Hematopoietic multipotent progenitor cell treated with erythropoietin and hydrocortisone succinate and interleukin-3 and kit ligand, for 17 days (in vitro differentiated cells): ENCODE measurements at regions not wholly inside any gene's neighbourhood (a gene's known extent, or its start where the extent isn't known, plus 50 kb on each side); places are given as distances from the start of the nearest gene placed in this dataset.

ENCODE experiments used
- DNase-seq: peaks from one replicate; pipeline ENCODE4 v3.0.0-alpha.2; 2015; ENCODE audit warnings: low spot score

DNA sequence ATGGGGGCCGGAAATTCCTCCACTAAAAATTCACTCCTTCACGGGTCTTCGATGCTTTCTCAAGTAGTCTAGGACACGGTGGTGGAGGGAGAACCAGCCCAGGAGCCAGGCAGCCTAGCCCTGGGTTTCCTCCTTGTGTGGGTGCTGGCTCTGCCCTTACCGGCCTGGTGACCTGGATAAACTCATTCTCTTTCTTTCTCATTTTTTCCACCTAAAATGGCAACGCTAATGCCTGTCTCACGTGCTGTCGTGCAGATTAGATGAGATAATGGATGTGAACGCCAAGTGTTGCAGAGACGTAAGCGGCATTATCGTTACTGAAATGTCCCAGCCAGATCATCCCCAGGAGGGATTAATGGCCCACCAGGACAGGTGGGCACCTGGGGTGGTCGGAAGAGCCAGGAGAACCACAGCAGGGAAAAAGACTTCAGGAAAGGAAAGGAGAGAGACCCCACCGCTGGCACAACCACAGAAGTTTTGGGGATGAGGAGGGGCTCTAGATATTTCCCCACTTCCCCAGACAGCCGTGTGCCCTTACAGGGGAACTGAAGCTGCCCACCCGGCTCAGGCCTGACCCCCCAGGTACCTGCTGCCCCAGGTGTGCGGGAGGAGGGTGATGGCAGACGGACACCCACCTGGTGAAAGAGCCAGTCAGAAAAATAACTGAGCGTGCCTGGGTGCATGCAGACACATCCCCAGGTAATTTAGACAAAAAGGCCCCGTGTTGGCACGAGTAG is 100.8 kb upstream of the ASAP2 start:
- no peak for DNase-seq

DNA sequence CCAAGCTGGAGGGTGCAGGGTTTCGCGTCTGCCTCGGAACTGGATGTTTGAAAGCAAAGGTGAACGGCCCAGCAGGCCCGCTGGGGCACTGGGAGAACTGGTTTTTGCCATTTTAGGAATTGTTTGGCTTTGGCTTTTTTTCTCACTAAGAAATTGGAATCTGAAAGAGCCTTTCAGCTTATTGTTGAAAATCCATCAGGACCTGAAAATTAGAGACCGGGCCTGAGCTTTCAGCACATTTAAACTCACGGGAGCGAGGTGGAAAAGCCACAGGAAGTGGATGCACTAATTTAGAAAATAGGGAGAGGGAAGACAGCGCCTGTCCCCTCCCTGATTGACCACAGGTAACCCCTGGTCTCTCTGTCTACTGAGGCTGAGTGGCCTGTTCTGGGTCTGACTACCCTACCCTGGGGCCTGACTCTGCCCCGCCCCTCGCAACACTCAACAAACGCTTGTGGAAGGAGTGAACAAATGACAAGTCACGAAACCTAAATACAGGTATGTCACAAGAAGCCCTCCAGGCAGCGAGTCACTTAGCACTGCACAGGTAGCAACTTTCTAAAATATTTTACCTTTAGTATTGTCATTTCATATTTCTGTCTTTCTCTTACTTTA is 100.3 kb upstream of the MBOAT2 start:
- no peak for DNase-seq

DNA sequence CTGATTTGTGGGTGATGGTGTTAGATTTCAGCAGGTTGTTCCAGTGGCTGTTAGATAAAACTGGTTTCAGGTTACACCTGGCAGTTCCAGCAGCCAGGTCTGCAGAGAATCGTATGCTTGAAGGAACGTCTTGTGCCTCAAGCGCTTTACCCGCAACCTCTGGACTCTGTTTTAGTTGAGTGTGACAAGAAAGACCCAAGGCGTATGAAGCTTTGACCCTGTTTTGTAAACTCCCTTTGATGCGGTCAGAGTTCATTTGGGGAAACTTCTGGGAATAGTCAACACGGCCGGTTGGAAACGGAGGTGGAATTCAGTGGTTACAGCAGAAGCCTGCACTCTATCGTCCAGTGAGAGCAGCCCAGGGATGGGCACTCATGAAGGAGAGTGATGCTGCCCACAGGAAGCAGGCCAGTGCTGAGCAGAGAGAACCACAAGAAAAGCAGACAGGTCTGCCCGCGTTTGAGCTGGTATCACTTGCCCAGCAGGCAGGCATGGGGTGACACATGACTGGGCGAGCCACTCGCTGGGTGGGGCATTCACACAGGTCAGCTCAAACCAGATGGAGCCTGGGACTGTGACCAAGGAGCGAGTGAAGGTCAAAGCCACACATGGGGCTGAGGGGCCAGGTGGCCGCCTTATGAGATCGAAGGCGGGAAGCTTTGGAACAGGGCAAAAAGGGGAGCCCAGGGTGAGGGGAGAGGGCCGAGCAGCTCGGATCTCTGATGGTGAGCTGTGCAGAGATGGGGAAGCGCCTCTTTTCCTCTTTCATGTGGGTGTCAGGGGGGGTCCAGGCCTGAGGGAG is 99.6 kb upstream of the MBOAT2 start:
- peak; percentile 10 for DNase-seq

DNA sequence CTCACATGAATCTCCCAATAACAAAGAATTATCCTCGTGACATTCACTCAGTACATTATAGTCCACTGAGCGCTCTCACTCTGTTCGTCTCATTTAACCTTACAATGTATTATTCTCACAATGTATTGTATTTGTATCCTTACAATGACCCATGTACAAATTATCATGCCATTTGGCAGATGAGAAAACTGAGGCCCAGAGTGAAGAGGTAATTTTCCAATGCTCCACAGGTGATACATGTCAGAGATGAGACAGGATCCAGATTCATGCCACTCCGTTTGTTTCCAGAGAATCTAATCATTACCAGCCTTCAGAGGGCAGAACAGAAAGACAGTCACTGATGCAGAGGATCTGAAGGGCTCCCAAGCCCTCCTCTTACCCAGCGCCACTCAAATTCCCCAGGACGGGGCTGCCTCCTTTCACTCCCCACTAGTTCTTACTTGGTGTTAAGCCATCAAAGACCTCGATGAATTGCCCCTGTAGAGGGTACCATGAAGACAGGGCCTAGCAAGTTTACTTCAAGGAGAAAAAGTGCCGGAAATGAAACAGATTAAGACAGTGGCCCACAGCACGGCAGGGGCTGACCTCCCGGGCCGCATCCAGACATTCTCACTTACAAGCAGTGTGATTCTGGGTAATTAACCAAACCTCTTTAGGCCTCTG is 98.4 kb upstream of the MBOAT2 start:
- DNase-seq: no peak

DNA sequence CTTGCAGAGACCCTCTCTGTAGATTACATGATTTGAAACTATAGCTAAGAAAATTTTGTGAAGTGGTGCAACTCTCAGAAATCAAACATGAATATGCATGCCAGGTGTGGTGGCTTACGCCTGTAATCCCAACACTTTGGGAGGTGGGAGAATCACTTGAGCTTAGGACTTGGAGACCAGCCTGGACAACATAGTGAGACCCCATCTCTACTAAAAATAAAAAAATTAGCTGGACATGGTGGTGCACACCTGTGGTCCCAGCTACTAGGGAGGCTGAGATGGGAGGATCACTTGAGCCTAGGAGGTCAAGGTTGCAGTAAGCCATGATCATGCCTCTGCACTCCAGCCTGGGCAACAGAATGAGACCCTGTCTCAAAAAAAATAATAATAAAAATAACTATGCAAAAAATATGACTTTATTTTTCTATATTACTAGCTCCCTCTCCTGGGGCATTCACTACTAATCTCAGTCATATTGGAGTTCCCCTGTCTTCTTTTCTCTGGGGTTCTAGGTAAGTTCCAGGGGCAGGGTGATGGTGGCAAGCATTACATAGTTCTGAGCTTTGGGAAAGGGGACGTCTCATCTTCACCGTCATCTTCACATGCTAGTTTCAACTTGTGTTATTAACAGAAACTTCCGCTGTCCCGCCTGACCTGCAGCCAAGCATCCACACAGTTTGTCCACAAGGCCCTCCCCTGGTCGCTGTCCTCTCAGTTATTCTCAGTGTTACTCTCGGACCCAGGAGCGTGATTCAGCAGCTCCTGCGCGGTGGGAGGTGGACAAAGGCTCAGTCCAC is 96.8 kb upstream of the MBOAT2 start:
- DNase-seq: no peak

DNA sequence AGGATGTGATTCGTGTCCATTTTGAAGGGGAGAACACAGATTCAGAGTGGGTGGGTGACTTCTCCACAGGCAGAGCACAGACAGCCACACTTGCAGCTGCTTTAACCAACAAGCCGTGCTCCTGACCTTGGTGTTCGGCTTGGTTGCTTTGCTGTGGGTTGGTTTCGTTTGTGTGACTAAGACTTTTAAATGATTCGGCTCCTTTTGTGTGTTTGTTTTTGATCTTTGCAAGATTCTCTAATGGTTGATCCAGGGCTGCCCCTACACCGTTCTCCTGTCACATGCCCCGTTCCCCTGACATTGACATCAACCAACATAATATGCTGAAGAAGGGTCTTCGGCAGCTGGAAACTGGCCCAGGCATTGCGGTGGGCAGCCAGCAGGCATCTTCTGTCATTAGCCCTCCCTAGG is 95.9 kb upstream of the MBOAT2 start:
- no peak for DNase-seq

DNA sequence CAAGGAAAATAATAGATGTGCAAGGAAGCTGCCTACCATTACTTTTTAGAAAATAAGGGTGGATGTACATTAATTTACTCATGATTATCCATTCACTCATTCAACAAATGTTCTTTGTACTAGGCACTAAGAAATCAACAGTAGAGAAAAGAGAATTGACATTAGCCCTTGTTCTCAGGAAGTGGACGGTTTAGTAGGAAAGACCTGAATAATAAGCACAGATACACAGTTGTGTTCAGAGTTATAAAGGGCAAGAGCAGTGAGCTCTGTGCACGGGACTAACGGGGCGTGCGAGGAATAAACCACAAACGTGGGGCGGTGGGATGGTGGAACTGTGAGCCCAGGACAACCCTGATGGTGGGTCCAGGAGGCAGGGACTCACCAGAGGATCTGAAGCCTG is 94.4 kb upstream of the MBOAT2 start:
- DNase-seq: no peak

DNA sequence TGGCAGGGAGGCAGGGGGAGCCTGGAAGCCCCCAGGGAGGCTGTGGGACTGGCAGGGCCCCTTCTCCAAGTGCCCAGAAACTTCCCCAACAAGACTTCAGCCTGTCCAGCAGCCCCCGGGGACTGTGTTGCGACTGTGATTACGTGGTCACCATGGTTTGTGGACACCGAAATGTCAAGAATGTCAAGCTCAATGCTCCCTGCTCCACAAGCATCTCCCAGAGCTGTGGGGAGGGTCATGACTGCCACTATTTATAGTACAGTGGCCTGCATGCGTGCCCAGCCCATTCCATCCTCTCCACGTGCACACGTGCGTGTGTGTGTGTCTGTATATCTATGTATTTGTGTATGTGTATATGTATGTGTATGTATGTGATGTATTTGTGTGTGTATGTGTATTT is 93.8 kb upstream of the MBOAT2 start:
- no peak for DNase-seq

DNA sequence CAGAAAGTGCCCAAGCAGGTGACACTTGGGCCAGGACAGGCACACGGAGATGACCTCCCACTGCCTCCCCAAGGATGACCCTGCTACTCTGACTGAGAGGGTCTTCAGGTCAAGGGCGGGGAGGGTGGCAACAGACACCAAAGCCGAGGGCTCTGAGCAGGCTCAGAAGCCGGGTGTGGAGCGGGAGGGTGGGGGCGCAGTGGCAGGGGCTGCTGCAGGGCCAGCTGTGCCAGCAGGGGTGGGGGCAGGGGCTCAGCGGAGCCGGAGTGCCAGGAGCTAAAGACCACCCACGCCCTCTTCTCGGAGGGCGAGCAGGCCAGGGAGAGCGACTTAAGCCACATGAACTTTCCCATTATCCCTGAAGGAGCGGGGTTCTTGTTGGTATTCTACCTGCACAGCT is 93.3 kb upstream of the MBOAT2 start:
- DNase-seq: no peak

DNA sequence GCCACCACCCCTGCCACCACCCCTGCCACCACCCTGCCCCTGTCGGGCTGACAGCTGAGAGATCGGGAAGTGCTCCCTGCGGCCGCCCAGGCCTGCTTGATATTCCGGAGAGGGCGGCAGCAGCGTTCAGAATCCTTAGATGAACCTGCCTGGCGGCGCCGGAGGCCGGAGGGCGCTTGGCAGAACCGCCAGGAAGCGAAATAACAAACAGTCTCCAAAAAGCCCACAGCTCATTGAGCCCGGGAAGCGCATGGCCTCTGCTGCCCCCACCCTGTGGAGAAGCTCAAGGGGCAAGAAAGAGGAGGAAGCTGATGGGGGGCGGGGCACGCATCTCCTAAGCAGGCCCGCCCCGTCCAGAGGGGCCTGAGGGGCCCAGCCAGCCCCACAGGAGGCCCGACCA is 92.2 kb upstream of the MBOAT2 start:
- no peak for DNase-seq

DNA sequence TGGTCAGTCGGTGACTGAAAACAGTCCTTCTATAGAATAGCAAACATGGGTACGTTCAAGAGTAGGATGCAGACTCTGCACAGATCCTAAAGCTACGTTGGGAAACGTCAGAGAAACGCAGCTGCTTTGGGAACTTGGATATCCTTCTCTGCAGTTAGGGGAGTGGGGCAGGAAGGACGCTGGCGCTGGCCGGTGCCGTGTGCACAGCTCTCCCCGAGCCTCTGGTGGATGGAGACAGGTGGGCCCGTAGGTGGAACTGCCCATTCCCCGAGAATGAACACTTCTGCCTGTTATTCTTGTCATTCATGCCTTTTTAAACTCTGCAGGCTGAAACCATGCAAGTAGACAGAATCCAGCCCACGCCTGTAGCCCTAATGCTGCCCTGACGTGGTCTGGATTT is 91.7 kb upstream of the MBOAT2 start:
- DNase-seq: no peak

DNA sequence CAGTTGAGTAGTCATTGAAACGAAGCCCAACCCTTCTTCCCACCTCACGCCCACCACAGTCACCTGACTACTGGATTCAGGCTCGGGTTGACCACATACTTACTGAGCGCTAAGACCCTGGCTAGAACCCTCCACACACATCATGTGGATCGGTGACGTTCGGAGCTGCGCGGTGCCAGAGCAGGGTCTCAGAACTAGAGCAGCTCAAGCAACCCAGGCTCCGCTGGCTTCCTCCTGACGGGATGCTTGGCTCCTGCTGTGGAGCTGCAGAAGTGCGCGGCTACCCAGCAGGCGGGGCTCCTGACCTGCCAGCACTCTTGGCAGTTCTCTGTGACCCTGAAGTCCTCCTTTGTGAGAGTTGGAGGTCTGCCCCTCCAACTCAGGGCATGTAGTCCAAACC is 90.6 kb upstream of the MBOAT2 start:
- no peak for DNase-seq

DNA sequence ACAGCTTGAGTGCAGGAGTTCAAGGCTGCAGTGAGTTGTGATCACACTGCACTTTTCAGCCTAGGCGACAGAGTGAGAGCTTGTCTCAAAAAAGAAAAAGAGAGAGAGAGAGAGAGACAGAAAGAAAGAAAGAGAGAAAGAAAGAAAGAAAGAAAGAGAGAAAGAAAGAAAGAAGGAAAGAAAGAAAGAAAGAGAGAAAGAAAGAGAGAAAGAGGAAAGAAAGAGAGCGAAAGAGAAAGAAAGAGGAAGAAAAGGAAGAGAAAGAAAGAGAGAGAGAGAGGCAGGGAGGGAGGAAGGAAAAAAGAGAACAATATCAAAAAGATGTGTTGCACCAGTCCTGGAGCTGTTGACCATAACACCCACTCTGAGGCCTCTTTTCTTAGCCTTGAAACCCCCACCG is 89.8 kb upstream of the MBOAT2 start:
- DNase-seq: no peak

DNA sequence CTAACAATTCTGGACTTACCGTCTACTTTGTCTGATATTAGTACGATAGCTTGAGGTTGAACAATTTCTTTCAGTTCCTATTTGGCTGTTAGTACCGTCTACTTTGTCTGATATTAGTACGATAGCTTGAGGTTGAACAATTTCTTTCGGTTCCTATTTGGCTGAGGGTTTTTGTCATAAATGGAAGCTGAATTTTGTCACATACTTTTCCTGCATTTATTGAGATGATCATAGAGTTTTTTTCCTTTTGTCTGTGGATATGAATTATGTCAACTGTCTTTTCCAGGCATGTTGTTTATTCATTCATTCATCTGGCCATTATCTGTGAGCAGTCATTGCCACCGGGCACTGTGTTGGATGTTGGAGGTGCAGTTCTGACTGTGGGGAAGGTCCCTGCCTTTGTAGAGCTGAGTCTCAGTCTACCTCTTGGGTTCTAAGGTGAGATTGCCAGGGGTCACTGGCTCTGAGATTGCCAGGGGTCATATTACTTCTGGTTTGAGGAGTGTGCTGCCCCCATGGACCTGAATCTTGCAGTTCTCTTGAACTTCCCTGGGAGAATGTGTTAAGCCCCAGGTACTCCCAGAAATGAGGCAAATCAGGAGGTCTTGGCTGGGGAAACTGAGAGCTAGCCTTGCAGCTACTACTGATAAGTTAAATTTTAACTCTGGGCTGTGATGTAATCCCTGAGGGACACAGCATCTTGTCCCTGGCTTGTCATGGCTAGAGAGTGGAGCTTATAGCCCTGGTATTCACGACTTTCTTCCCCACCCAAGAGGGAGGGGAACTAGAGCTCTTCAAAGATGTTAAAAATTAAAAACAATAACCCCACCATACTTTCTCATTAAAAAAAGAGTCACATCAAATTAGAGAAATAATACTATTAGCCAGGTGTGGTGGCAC is 89.1 kb upstream of the MBOAT2 start:
- no peak for DNase-seq

DNA sequence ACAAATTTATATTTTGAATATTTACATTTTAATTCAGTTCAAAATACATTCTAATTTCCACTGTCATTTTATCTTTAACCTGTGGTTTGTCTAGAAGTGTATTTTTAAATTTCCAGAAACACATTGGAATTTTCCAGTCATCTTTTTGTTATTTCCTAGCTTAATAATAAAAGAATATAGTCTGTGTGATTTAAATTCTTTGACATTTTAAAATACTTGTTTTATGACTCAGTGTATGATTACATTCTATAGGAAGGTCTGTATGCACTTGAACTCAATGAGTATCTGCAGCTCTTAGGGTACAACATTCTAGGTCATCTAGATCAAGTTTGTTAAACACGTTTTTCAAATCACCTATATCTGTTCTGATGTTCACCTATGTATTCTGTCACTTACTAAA is 88.3 kb upstream of the MBOAT2 start:
- DNase-seq: no peak

DNA sequence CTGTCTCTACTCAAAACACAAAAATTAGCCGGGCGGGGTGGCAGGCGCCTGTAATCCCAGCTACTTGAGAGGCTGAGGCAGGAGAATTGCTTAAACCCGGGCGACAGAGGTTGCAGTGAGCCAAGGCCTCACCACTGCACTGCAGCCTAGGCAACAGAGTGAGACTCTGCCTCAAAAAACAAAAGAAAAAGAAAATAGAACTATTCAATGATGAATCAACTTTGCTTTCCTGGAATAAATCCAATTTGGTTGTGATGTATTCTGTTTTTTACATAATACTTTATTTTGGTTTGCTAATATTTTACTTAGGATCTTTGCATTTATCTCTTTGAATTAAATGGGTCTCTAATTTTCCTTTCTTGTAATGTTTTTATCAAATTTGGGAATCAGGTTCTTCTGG is 86.3 kb upstream of the MBOAT2 start:
- no peak for DNase-seq

DNA sequence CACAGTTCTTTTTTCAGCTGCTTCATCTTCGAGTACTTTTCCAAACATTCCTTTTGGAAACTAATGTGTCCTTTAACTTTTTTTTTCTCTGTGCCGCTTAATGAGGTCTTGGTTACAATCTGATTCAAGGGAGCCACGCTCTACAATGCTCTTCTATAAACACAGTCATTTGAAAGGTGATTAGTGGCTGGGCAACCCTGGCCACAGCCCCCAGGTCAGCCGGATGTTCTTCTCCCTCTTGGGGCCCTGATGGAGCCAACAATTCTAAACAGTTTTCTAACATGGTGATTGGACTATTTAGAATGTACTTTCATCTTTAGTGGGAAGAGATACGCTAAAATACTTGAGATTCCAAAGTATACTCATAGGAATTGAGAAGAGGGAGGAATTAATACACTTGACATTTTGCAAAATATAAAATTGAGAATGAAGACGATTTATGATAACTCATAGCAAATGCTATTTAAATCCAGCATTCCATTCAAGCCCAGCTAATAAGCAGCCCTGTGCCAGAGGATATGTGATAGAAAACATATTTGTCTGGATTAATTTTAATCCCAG is 83.7 kb upstream of the MBOAT2 start:
- no peak for DNase-seq

DNA sequence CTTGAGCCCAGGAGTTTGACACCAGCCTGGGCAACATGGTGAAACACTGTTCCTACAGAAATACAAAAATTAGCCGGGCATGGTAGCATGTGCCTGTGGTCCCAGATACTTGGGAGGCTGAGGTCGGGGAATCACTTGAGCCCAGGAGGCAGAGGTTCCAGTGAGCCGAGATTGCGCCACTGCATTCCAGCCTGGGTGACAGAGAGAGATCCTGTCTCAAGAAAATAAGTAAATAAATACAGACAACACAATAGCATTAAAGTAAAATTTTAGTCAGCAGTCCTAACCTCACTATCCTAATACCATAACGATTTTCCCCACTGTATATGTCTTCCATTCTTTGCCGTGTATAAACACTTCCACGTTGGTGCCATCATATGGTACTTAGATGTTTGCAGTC is 83.0 kb upstream of the MBOAT2 start:
- DNase-seq: no peak

DNA sequence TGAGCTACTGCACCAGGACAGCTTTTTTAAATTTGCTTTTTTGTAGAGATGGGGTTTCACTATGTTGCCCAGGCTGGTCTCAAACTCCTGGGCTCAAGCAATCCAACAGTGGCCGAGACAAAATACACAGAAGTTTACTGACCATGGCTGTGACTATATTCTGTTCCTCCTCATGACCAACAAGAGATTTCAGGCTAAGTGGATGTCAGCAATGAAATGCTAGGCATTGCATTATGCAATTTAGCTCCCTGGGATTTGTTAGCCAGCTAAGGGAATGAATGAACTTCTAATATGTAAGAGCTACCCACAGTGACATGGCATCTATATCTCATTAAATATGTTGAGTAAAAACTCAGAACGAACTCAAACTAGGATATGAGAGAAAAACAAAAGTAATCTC is 81.9 kb upstream of the MBOAT2 start:
- DNase-seq: no peak

DNA sequence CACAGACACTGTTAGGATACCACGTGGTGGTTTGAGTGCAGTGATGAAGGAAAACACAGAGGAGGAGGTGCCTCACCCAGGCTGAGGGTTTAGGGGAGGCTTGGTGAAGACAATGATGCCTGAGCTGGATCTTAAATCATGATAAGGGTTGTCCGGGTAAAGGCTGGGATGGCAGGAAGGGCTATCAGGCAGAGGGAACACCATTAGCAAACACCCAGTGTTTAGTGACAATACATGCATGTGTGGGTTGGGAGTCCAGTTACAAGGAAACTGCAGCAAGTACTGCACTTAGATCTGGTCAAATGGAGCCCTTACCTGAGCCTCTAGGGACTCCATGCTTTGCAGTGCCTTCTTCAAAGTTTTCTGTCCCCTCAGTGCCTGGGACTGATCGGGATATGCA is 79.8 kb upstream of the MBOAT2 start:
- no peak for DNase-seq

DNA sequence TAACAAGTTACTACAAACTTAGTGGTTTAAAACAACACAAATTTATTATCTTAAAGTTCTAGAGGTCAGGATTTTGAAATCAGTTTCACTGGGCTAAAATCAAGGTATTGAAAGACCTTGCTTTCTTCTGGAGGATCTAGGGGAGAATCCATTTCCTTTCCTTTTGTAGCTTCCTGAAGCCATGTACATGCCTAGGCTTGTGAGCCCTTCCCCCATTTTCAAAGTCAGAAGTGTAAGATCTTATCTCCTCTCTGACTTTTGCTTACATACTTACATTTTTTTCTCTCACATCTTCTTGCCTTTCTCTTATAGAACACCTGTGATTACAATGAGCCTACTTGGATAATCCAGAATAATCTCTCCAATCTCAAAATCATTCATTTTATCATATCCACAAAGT is 78.7 kb upstream of the MBOAT2 start:
- no peak for DNase-seq
